M059J (cell line): ENCODE measurements at regions not wholly inside any gene's neighbourhood (a gene's known extent, or its start where the extent isn't known, plus 50 kb on each side); places are given as distances from the start of the nearest gene placed in this dataset.

Experiments used
- DNase-seq: peaks from one replicate; pipeline ENCODE4 v3.0.0-alpha.2; 2012; ENCODE audit warnings: low read depth

- DNase-seq, result peak; percentile 23
Observed at GRCh38 chr5:109945097-109945678, 255.5 kb downstream of the MAN2A1 start.

GRCh38 chr5:109945723-109946480 lies 256.2 kb downstream of the MAN2A1 start:
- no peak for DNase-seq

GRCh38 chr5:109946610-109947009 lies 256.9 kb downstream of the MAN2A1 start:
- no peak for DNase-seq

- no peak for DNase-seq
Observed at GRCh38 chr5:109947667-109948066, 257.9 kb downstream of the MAN2A1 start.

GRCh38 chr5:109950634-109951033 lies 260.9 kb downstream of the MAN2A1 start:
- no peak for DNase-seq

GRCh38 chr5:109951348-109951747 lies 261.6 kb downstream of the MAN2A1 start:
- DNase-seq, result no peak

GRCh38 chr5:109951758-109952157 lies 262.0 kb downstream of the MAN2A1 start:
- DNase-seq, result no peak

GRCh38 chr5:109953761-109954160 lies 264.0 kb downstream of the MAN2A1 start:
- DNase-seq, result no peak

- no peak for DNase-seq
Observed at GRCh38 chr5:109956884-109957283, 267.2 kb downstream of the MAN2A1 start.

GRCh38 chr5:109958082-109958481 lies 268.4 kb downstream of the MAN2A1 start:
- DNase-seq, result no peak

- DNase-seq, result no peak
Observed at GRCh38 chr5:109959652-109960051, 269.9 kb downstream of the MAN2A1 start.

GRCh38 chr5:109961751-109962150 lies 272.0 kb downstream of the MAN2A1 start:
- no peak for DNase-seq

GRCh38 chr5:109962882-109963603 lies 273.3 kb downstream of the MAN2A1 start:
- DNase-seq, result no peak

- peak; percentile 6 for DNase-seq
Observed at GRCh38 chr5:109964136-109964535, 274.4 kb downstream of the MAN2A1 start.

GRCh38 chr5:109965634-109966033 lies 275.9 kb downstream of the MAN2A1 start:
- no peak for DNase-seq

- no peak for DNase-seq
Observed at GRCh38 chr5:109971968-109972367, 282.2 kb downstream of the MAN2A1 start.

- no peak for DNase-seq
Observed at GRCh38 chr5:109981979-109982378, 292.3 kb downstream of the MAN2A1 start.

GRCh38 chr5:109982966-109983534 lies 293.3 kb downstream of the MAN2A1 start:
- no peak for DNase-seq

- DNase-seq, result no peak
Observed at GRCh38 chr5:109986726-109987125, 297.0 kb downstream of the MAN2A1 start.

- DNase-seq, result no peak
Observed at GRCh38 chr5:109987355-109987754, 297.6 kb downstream of the MAN2A1 start.

GRCh38 chr5:109987970-109988369 lies 298.2 kb downstream of the MAN2A1 start:
- no peak for DNase-seq

- DNase-seq, result no peak
Observed at GRCh38 chr5:109989161-109989560, 299.4 kb downstream of the MAN2A1 start.
